ENCODE measurements at regions not wholly inside any gene's neighbourhood (a gene's known extent, or its start where the extent isn't known, plus 50 kb on each side); places are given as distances from the start of the nearest gene placed in this dataset.

DNA sequence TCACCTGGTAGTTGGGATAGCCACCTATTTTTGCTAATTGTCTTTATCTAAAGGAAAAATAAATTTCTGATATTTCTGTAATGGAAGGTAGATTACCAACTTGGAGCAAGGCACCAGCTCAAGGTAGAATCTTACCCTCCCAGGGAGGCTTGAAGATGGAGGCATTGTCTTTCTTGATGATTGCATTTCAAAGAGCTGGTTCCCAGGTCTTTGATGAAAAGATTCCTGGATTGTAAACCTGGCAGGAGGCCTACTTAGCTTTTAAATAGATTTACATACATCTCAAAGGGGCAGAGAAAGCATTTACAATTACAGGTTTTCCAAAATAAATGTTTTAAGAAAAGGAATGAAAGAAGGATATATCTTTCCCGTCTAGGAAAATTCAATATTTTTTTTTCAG, 729.2 kb downstream of the LRFN5 start:
- no peaks in the 10 kb centered on the region for H3K27me3 ChIP-seq (ENCODE audit: control insufficient read depth, insufficient read depth, low read length)
- H3K36me3 ChIP-seq (ENCODE audit: control insufficient read depth, insufficient read depth, low read length), result no peaks in the 10 kb centered on the region
- H3K9me3 ChIP-seq (replicated peaks; ENCODE audit: control insufficient read depth, low read depth, low read length), result no peaks in the 10 kb centered on the region
- no CpG with 5 or more reads among the region's 1 CpG for WGBS (ENCODE audit: insufficient coverage)
- H3K27ac ChIP-seq (ENCODE audit: low read length), result no peak overlapping the region
- no peak for DNase-seq
- H3K4me3 ChIP-seq (ENCODE audit: low read length), result no peak overlapping the region
- H3K4me1 ChIP-seq (ENCODE audit: control insufficient read depth, insufficient read depth, low read length), result no peaks in the 10 kb centered on the region

DNA sequence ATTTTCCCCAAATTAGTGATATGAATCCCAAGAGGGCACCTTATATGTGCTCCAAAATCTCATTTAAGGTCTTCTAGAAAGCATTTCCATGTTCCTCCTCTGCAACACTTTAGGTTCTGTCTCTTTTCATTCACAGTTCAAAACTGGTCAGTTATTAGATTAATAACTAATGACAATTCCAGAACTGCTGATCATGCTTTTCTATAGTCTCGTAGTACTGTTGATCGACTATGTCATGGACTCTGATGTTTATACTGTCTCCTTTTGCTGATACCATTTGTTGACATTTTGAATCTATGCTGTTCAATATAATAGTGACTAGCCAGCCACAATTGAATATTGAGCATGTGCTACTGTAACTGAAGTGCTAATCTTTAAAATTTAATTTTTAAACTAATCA, 728.3 kb downstream of the LRFN5 start:
- no peak for DNase-seq
- no peaks in the 10 kb centered on the region for H3K4me1 ChIP-seq (ENCODE audit: control insufficient read depth, insufficient read depth, low read length)
- no peaks in the 10 kb centered on the region for H3K36me3 ChIP-seq (ENCODE audit: control insufficient read depth, insufficient read depth, low read length)
- no CpG with 5 or more reads among the region's 2 CpGs for WGBS (ENCODE audit: insufficient coverage)
- H3K27me3 ChIP-seq (ENCODE audit: control insufficient read depth, insufficient read depth, low read length), result no peaks in the 10 kb centered on the region
- no peak overlapping the region for H3K4me3 ChIP-seq (ENCODE audit: low read length)
- no peaks in the 10 kb centered on the region for H3K9me3 ChIP-seq (replicated peaks; ENCODE audit: control insufficient read depth, low read depth, low read length)
- H3K27ac ChIP-seq (ENCODE audit: low read length), result no peak overlapping the region

DNA sequence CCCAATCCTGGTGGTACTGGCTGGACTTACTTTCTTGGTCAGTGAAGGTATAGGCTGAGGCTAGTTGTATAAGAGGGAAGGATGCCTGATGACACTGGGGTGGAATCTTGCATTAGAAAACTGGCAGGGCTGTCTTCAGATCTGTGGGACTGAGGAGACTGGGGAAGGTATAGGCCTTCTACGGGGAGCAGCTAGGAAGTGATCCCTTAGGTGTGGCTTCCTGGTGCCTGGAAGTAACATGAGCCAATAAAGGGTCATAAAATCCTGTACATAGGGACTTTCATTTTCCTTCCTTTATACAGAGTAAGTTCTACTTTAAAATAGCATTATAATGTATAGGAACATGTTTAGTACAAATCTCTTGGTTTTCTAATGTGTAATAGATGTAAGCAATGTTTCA, 716.8 kb downstream of the LRFN5 start:
- Histone ChIP-seq H3K27ac (ENCODE audit: low read length) (no peak overlapping the region), H3K9me3 (replicated peaks; ENCODE audit: control insufficient read depth, low read depth, low read length) (no peaks in the 10 kb centered on the region), H3K4me3 (ENCODE audit: low read length) (no peak overlapping the region), H3K4me1 (ENCODE audit: control insufficient read depth, insufficient read depth, low read length) (no peaks in the 10 kb centered on the region), H3K27me3 (ENCODE audit: control insufficient read depth, insufficient read depth, low read length) (no peaks in the 10 kb centered on the region), H3K36me3 (ENCODE audit: control insufficient read depth, insufficient read depth, low read length) (no peaks in the 10 kb centered on the region)
- no CpG with 5 or more reads among the region's 1 CpG for WGBS (ENCODE audit: insufficient coverage)
- DNase-seq, result no peak

DNA sequence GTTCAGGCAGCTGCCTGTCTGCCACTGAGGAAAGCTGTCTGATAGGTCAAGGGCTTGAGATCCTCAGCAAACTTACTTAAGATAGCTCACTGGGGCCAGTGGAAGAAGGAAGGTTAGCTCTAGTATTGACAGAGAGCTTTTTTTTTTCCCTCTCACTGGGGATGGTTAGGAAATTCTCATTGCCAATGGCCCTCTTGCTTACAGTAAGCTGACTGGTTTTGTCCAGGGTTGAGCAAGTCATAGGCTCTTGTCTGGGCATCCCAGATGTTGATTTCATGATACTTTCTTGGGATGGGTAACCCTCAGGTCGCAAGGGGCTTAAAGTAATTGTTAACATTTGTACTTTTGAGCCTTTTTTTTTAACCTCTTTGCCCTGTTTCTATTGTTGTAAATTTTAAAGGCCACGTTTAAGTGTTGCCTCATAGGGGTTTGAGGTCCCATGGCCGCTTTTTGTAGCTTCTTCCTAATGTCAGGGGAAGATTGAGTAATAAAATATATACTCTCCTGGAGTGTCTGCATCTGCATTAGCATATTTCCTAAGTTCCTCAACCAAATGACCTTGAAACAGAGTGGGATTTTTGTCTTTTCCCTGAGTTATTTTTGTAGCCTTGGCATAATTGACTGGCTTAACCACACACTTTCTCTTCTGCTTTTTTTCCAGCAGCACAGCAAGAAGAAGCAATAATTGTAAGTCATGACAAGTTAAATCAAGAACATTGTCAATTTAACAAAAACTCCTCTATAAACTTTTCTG, 716.0 kb downstream of the LRFN5 start:
- Histone ChIP-seq H3K36me3 (ENCODE audit: control insufficient read depth, insufficient read depth, low read length) (no peaks in the 10 kb centered on the region), H3K9me3 (replicated peaks; ENCODE audit: control insufficient read depth, low read depth, low read length) (no peaks in the 10 kb centered on the region), H3K4me1 (ENCODE audit: control insufficient read depth, insufficient read depth, low read length) (no peaks in the 10 kb centered on the region), H3K27ac (ENCODE audit: low read length) (no peak overlapping the region), H3K4me3 (ENCODE audit: low read length) (no peak overlapping the region), H3K27me3 (ENCODE audit: control insufficient read depth, insufficient read depth, low read length) (no peaks in the 10 kb centered on the region)
- WGBS (ENCODE audit: insufficient coverage), result no CpG with 5 or more reads among the region's 3 CpGs
- DNase-seq, result peak; percentile 41

DNA sequence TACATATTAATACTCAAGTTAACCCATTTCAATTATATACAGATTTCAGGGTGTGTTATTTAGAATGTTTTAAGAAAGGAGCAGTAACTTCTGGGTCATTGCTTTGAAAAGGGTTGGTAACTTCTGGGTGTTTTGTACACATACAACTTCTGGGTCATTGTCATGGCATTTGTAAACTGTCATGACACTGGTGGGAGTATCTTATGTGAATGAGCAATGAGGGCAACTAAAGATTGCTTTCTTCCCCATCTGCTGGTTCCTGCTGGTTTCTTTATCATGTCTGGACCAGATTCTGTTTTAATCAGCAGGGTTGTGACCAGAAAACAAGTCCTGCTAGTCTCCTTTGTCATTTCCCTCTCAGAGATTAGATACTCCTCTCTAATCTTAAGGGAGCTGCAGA, 713.3 kb downstream of the LRFN5 start:
- no peaks in the 10 kb centered on the region for H3K9me3 ChIP-seq (replicated peaks; ENCODE audit: control insufficient read depth, low read depth, low read length)
- H3K27me3 ChIP-seq (ENCODE audit: control insufficient read depth, insufficient read depth, low read length), result no peaks in the 10 kb centered on the region
- H3K4me3 ChIP-seq (ENCODE audit: low read length), result no peak overlapping the region
- no peaks in the 10 kb centered on the region for H3K36me3 ChIP-seq (ENCODE audit: control insufficient read depth, insufficient read depth, low read length)
- no peak overlapping the region for H3K27ac ChIP-seq (ENCODE audit: low read length)
- no peaks in the 10 kb centered on the region for H3K4me1 ChIP-seq (ENCODE audit: control insufficient read depth, insufficient read depth, low read length)
- DNase-seq, result no peak

DNA sequence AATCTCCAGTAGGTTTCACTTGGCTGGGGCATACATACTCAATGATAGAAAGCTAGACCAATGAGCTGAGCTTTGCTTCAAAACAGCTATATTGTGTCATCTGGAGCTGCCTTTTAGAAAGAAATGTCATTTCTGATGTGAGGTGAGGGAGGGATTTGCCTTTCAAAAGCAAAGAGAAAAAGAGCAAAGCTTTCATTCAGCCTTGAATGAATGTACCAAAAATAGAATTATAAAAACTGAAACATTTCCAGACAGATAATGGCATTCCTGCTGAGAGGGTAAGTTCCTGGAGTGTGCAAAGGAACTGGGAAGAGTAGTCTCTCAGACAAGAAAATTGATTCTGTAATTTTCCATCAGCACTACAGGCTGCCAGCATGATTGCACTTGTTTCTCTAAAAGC, 710.0 kb downstream of the LRFN5 start:
- H3K9me3 ChIP-seq (replicated peaks; ENCODE audit: control insufficient read depth, low read depth, low read length), result no peaks in the 10 kb centered on the region
- H3K27me3 ChIP-seq (ENCODE audit: control insufficient read depth, insufficient read depth, low read length), result no peaks in the 10 kb centered on the region
- no peak overlapping the region for H3K4me3 ChIP-seq (ENCODE audit: low read length)
- no peaks in the 10 kb centered on the region for H3K4me1 ChIP-seq (ENCODE audit: control insufficient read depth, insufficient read depth, low read length)
- no peak for DNase-seq
- H3K36me3 ChIP-seq (ENCODE audit: control insufficient read depth, insufficient read depth, low read length), result no peaks in the 10 kb centered on the region
- H3K27ac ChIP-seq (ENCODE audit: low read length), result no peak overlapping the region

DNA sequence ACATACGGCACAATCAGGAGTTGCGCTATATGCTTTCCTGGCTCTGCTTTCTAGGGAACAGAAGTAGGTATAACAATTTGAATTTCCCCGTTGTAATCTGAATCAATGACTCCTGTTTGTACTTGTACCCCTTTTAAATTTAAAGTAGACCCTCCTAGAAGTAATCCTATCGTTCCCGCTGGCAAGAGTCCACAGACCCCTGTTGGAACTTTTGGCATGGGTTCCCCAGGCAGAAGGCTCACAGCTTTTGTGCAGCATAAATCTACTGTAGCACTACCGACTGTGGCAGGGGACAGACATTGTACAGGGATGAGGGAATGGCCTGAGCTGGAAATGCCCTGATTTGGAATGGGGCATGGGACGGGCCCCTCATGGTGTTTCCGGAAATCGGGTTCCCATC, 705.2 kb downstream of the LRFN5 start:
- no peaks in the 10 kb centered on the region for H3K4me1 ChIP-seq (ENCODE audit: control insufficient read depth, insufficient read depth, low read length)
- H3K27me3 ChIP-seq (ENCODE audit: control insufficient read depth, insufficient read depth, low read length), result no peaks in the 10 kb centered on the region
- no peak overlapping the region for H3K27ac ChIP-seq (ENCODE audit: low read length)
- 94% methylated on average over 7 of the region's 9 CpGs for WGBS (ENCODE audit: insufficient coverage)
- H3K36me3 ChIP-seq (ENCODE audit: control insufficient read depth, insufficient read depth, low read length), result no peaks in the 10 kb centered on the region
- peaks cover 16% of the 10 kb centered on the region for H3K9me3 ChIP-seq (replicated peaks; ENCODE audit: control insufficient read depth, low read depth, low read length)
- DNase-seq, result no peak
- H3K4me3 ChIP-seq (ENCODE audit: low read length), result no peak overlapping the region

DNA sequence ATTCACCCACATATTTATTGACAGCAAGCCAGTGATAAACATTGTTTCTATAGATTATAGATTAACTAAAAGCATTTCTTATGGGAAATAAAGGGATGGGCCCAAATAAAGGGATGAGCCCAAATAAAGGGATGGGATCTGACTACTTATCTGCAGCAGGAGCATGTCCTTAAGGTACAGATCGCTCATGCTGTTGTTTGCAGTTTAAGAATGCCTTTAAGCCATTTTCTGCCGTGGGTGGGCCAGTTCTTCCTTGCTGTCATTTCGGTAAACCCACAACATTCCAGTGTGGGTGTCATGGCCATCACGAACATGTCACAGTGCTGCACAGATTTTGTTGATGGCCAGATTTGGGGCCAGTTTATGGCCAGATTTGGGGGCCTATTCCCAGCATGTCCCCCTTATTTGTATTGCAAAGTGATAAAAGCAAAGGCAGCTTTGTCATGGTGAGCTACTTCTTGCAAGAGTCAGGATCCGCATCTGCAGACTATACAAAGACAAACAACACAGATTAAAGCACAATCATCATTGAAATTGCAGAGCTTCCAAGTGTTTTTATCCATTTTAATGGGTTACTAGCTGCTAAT, 700.7 kb downstream of the LRFN5 start:
- no peaks in the 10 kb centered on the region for H3K27me3 ChIP-seq (ENCODE audit: control insufficient read depth, insufficient read depth, low read length)
- H3K4me3 ChIP-seq (ENCODE audit: low read length), result no peak overlapping the region
- 97% methylated on average over 4 of the region's 5 CpGs for WGBS (ENCODE audit: insufficient coverage)
- H3K4me1 ChIP-seq (ENCODE audit: control insufficient read depth, insufficient read depth, low read length), result no peaks in the 10 kb centered on the region
- DNase-seq, result no peak
- no peaks in the 10 kb centered on the region for H3K36me3 ChIP-seq (ENCODE audit: control insufficient read depth, insufficient read depth, low read length)
- no peak overlapping the region for H3K27ac ChIP-seq (ENCODE audit: low read length)
- peaks cover 20% of the 10 kb centered on the region for H3K9me3 ChIP-seq (replicated peaks; ENCODE audit: control insufficient read depth, low read depth, low read length)

DNA sequence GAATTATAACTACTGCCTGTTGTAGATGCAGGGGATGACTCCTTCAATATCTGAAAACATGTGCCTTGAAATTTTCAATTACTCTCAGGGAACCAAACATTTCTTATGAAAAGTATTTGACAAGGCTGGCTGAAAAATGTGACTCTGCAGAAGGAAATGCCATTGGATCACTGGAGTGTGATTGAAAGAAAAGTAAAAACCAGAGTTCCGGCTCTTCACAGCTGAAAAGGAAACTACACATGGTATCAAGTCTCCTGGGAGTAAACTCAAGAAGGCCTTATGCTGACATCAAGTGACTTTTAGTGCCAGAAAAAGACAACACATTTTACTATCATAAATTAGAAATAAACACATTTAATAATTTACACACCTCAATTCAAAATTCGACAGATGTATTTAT, 693.0 kb downstream of the LRFN5 start:
- H3K36me3 ChIP-seq (ENCODE audit: control insufficient read depth, insufficient read depth, low read length), result no peaks in the 10 kb centered on the region
- H3K4me3 ChIP-seq (ENCODE audit: low read length), result no peak overlapping the region
- no CpG with 5 or more reads among the region's 2 CpGs for WGBS (ENCODE audit: insufficient coverage)
- no peaks in the 10 kb centered on the region for H3K9me3 ChIP-seq (replicated peaks; ENCODE audit: control insufficient read depth, low read depth, low read length)
- no peaks in the 10 kb centered on the region for H3K27me3 ChIP-seq (ENCODE audit: control insufficient read depth, insufficient read depth, low read length)
- H3K4me1 ChIP-seq (ENCODE audit: control insufficient read depth, insufficient read depth, low read length), result no peaks in the 10 kb centered on the region
- no peak overlapping the region for H3K27ac ChIP-seq (ENCODE audit: low read length)
- DNase-seq, result no peak

DNA sequence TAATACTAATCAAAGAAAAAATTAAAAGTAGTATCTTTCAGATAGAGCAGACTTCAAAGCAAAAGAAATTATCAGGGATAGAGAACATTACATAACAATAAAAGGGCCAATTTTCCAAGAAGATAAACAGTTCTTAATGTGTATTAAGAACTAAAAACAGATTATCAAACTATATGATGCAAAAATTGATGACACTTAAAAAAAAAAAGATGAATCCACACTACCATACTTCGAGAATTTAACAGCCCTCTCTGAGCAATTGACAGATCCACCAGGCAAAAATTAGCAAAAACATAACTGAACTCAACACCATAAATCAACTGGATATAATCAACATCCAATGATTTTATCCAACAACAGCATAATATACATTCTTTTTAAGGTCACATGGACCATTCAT, 686.5 kb downstream of the LRFN5 start:
- Histone ChIP-seq H3K27me3 (ENCODE audit: control insufficient read depth, insufficient read depth, low read length) (no peaks in the 10 kb centered on the region), H3K9me3 (replicated peaks; ENCODE audit: control insufficient read depth, low read depth, low read length) (no peaks in the 10 kb centered on the region), H3K36me3 (ENCODE audit: control insufficient read depth, insufficient read depth, low read length) (no peaks in the 10 kb centered on the region), H3K27ac (ENCODE audit: low read length) (no peak overlapping the region), H3K4me3 (ENCODE audit: low read length) (no peak overlapping the region), H3K4me1 (ENCODE audit: control insufficient read depth, insufficient read depth, low read length) (no peaks in the 10 kb centered on the region)
- WGBS (ENCODE audit: insufficient coverage), result no CpG with 5 or more reads among the region's 1 CpG
- no peak for DNase-seq

DNA sequence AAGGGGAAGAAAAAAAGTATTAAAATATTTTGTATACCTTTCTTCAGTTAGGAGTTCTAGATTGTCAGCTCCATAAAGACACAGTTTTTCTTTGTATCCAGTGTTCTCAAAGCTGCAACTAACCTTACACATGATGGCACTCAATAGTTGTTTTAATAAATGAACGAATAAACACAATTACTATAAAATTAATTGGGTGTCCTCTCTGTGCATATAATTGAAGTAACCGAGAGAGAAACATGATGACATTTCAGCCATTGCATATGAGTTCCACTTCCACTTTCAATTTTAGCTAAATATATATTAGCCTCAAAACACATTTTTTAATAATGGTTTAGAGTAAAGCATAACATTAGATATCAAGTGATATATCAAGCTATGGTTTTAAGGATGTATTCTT, 671.2 kb downstream of the LRFN5 start:
- peaks cover 2% of the 10 kb centered on the region for H3K4me1 ChIP-seq (ENCODE audit: control insufficient read depth, insufficient read depth, low read length)
- no CpG with 5 or more reads among the region's 2 CpGs for WGBS (ENCODE audit: insufficient coverage)
- no peak for DNase-seq
- no peak overlapping the region for H3K4me3 ChIP-seq (ENCODE audit: low read length)
- H3K27ac ChIP-seq (ENCODE audit: low read length), result no peak overlapping the region
- no peaks in the 10 kb centered on the region for H3K9me3 ChIP-seq (replicated peaks; ENCODE audit: control insufficient read depth, low read depth, low read length)
- no peaks in the 10 kb centered on the region for H3K36me3 ChIP-seq (ENCODE audit: control insufficient read depth, insufficient read depth, low read length)
- no peaks in the 10 kb centered on the region for H3K27me3 ChIP-seq (ENCODE audit: control insufficient read depth, insufficient read depth, low read length)
